Neural cell (in vitro differentiated cells): ENCODE measurements at regions not wholly inside any gene's neighbourhood (a gene's known extent, or its start where the extent isn't known, plus 50 kb on each side); places are given as distances from the start of the nearest gene placed in this dataset.

Experiments
- EP300 ChIP-seq: fragments of 450-650 bp; conservative IDR thresholded peaks from 2 replicates; pipeline ENCODE4 v1.6.1; 2014; ENCODE audit warnings: antibody characterized with exemption, mild to moderate bottlenecking, moderate library complexity; ENCODE audit not compliant: poor library complexity, severe bottlenecking
- POLR2AphosphoS5 ChIP-seq: IDR thresholded peaks from 2 replicates; pipeline ENCODE4 v1.6.1; 2012
- RAD21 ChIP-seq: fragments of 450-650 bp; conservative IDR thresholded peaks from 2 replicates; pipeline ENCODE4 v1.6.1; 2014; ENCODE audit warnings: antibody characterized with exemption, mild to moderate bottlenecking, moderate library complexity
- SMC3 ChIP-seq: fragments of 450-650 bp; conservative IDR thresholded peaks from 2 replicates; pipeline ENCODE4 v1.6.1; 2014; ENCODE audit warnings: antibody characterized with exemption, mild to moderate bottlenecking, moderate library complexity; ENCODE audit not compliant: poor library complexity
- TAF1 ChIP-seq: IDR thresholded peaks from 2 replicates; pipeline ENCODE4 v1.6.1; 2012; ENCODE audit warnings: low read depth
- TF ChIP-seq, protein P1 (sequence below): fragments of 450-650 bp; IDR thresholded peaks from 2 replicates; pipeline ENCODE4 v1.5.1; 2014; ENCODE audit warnings: antibody characterized with exemption, mild to moderate bottlenecking, moderate library complexity; ENCODE audit not compliant: poor library complexity, severe bottlenecking

DNA sequence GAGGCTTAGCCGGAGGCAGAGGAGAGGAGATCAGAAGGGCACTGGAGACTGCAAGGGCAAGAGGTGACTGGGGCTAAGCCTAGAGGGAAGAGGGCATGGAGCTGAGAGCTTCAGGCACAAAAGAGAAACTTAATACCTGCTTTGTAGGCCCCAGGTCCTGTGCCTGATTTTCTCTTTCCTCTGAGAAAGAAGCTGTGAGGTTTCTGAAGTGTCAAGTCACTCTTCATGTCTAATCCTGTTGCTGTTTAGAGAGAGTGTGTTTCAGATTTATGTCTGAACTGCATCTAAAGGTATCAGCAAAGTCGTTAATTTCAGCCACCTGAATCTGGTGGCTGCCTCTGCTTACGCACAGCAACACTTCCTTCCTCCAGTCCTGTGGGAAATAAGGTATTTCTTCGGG, 106.9 kb upstream of the RNU6-1 start:
- TF ChIP-seq RAD21 (no peak), POLR2AphosphoS5 (no peak), EP300 (no peak), TAF1 (no peak), SMC3 (no peak)
- TF ChIP-seq, protein P1, sequence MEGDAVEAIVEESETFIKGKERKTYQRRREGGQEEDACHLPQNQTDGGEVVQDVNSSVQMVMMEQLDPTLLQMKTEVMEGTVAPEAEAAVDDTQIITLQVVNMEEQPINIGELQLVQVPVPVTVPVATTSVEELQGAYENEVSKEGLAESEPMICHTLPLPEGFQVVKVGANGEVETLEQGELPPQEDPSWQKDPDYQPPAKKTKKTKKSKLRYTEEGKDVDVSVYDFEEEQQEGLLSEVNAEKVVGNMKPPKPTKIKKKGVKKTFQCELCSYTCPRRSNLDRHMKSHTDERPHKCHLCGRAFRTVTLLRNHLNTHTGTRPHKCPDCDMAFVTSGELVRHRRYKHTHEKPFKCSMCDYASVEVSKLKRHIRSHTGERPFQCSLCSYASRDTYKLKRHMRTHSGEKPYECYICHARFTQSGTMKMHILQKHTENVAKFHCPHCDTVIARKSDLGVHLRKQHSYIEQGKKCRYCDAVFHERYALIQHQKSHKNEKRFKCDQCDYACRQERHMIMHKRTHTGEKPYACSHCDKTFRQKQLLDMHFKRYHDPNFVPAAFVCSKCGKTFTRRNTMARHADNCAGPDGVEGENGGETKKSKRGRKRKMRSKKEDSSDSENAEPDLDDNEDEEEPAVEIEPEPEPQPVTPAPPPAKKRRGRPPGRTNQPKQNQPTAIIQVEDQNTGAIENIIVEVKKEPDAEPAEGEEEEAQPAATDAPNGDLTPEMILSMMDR, result no peak
